ENCODE measurements at regions not wholly inside any gene's neighbourhood (a gene's known extent, or its start where the extent isn't known, plus 50 kb on each side); places are given as distances from the start of the nearest gene placed in this dataset.

DNA sequence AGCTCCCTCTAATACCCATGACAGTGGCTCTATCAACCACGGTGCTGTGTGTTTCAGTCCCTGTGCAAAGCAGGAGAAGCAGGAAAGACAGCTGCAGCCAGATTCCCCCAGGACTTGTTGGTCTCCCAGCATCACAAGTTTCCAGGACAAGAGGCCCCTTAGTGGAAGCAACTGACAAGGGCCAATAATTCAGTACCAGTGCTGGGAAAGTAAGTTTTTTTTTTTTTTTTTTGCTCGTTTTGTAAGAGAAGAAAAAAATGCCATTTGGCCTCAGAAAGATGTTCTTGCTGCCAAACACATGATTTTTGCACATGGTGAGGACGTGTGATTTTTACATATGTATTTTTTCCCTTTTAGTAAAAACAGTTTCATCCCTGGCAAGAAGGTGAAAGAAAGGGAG lies 284.2 kb upstream of the ZMIZ1 start:
- no peak overlapping the region for H3K27ac ChIP-seq
- H2AFZ ChIP-seq: no peak overlapping the region
- H3K4me1 ChIP-seq (replicated peaks; ENCODE audit: insufficient read depth): peaks cover 2% of the 10 kb centered on the region; the same call in 1 of the 2 replicates
- DNase-seq: no peak
- ChIA-PET CTCF (no interaction called here), POLR2A (ENCODE audit: unreplicated experiment) (no interaction called here)
- H3K4me2 ChIP-seq: no peak overlapping the region
- no TSS peak for BruUV-seq (replicated peaks)
- no peaks in the 10 kb centered on the region for H4K20me1 ChIP-seq (ENCODE audit: insufficient read depth)
- H3K36me3 ChIP-seq (ENCODE audit: low read depth): no peaks in the 10 kb centered on the region
- H3K79me2 ChIP-seq (ENCODE audit: low read depth): no peaks in the 10 kb centered on the region
- TF ChIP-seq EZH2 (IDR thresholded peaks at IDR 0.05; ENCODE audit: low read depth): no peak
- TF ChIP-seq, protein P1, sequence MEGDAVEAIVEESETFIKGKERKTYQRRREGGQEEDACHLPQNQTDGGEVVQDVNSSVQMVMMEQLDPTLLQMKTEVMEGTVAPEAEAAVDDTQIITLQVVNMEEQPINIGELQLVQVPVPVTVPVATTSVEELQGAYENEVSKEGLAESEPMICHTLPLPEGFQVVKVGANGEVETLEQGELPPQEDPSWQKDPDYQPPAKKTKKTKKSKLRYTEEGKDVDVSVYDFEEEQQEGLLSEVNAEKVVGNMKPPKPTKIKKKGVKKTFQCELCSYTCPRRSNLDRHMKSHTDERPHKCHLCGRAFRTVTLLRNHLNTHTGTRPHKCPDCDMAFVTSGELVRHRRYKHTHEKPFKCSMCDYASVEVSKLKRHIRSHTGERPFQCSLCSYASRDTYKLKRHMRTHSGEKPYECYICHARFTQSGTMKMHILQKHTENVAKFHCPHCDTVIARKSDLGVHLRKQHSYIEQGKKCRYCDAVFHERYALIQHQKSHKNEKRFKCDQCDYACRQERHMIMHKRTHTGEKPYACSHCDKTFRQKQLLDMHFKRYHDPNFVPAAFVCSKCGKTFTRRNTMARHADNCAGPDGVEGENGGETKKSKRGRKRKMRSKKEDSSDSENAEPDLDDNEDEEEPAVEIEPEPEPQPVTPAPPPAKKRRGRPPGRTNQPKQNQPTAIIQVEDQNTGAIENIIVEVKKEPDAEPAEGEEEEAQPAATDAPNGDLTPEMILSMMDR (conservative IDR thresholded peaks at IDR 0.05): no peak
- intact Hi-C loops (cut with micrococcal nuclease; ENCODE audit: unreplicated experiment): no loop called here
- H3K9me3 ChIP-seq (ENCODE audit: insufficient read depth, low read depth): no peaks in the 10 kb centered on the region
- no peaks in the 10 kb centered on the region for H3K27me3 ChIP-seq (ENCODE audit: insufficient read depth, low read depth)
- H3K4me3 ChIP-seq: no peak overlapping the region
- peaks cover 2% of the 10 kb centered on the region; the same call in 1 of the 2 replicates for H3F3A ChIP-seq (ENCODE audit: insufficient read depth, low read depth)
- no peaks in the 10 kb centered on the region for H3K9me2 ChIP-seq (ENCODE audit: insufficient read depth)

- ChIA-PET POLR2A (ENCODE audit: unreplicated experiment) (no interaction called here), CTCF (interaction anchor here (0.6 kb wide), 1 partner anchor 572 kb away, joined by 3 read pairs; no protein-coding TSS in a partner anchor)
- Histone ChIP-seq H3K4me3 (no peak overlapping the region), H3K4me2 (no peak overlapping the region), H3K36me3 (ENCODE audit: low read depth) (no peaks in the 10 kb centered on the region), H3K27me3 (ENCODE audit: insufficient read depth, low read depth) (no peaks in the 10 kb centered on the region), H3K27ac (no peak overlapping the region), H4K20me1 (ENCODE audit: insufficient read depth) (no peaks in the 10 kb centered on the region), H3F3A (ENCODE audit: insufficient read depth, low read depth) (no peaks in the 10 kb centered on the region), H3K9me2 (ENCODE audit: insufficient read depth) (no peaks in the 10 kb centered on the region), H3K9me3 (ENCODE audit: insufficient read depth, low read depth) (no peaks in the 10 kb centered on the region), H3K79me2 (ENCODE audit: low read depth) (no peaks in the 10 kb centered on the region), H2AFZ (no peak overlapping the region), H3K4me1 (replicated peaks; ENCODE audit: insufficient read depth) (no peaks in the 10 kb centered on the region)
- intact Hi-C loops (cut with micrococcal nuclease; ENCODE audit: unreplicated experiment): no loop called here
- DNase-seq: no peak
- TF ChIP-seq, protein P1 (conservative IDR thresholded peaks at IDR 0.05): no peak
- TF ChIP-seq EZH2 (IDR thresholded peaks at IDR 0.05; ENCODE audit: low read depth): no peak
- BruUV-seq (replicated peaks): no TSS peak
Measured at GRCh38 chr10:78785066-78785465, 283.7 kb upstream of the ZMIZ1 start.

DNA sequence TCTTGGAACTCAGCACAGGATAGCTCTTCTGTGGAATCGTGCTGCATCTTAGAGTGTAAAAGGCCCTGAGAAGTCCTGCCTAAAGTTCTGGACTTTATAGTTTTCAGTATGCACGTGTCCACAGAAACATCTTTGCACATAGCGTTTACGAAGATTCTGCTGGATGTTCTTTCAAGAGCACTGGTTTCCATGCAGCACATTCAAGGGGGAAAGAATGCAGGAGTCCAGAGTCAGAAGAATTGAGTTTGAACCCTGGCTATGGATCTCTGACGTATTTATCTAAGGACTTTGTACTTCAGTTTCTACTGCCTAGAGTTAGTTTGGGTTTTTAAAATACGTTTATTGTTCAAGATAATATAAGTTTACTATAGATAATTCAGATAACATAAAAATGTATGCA lies 282.8 kb upstream of the ZMIZ1 start:
- Histone ChIP-seq H2AFZ (no peak overlapping the region), H3K36me3 (ENCODE audit: low read depth) (no peaks in the 10 kb centered on the region), H3K27ac (no peak overlapping the region), H3K79me2 (ENCODE audit: low read depth) (no peaks in the 10 kb centered on the region), H3K9me3 (ENCODE audit: insufficient read depth, low read depth) (no peaks in the 10 kb centered on the region), H3K4me2 (no peak overlapping the region), H4K20me1 (ENCODE audit: insufficient read depth) (no peaks in the 10 kb centered on the region), H3K4me1 (replicated peaks; ENCODE audit: insufficient read depth) (no peaks in the 10 kb centered on the region), H3K27me3 (ENCODE audit: insufficient read depth, low read depth) (no peaks in the 10 kb centered on the region), H3F3A (ENCODE audit: insufficient read depth, low read depth) (no peaks in the 10 kb centered on the region), H3K9me2 (ENCODE audit: insufficient read depth) (no peaks in the 10 kb centered on the region), H3K4me3 (no peak overlapping the region)
- no peak for TF ChIP-seq EZH2 (IDR thresholded peaks at IDR 0.05; ENCODE audit: low read depth)
- TF ChIP-seq, protein P1 (conservative IDR thresholded peaks at IDR 0.05): no peak
- intact Hi-C loops (cut with micrococcal nuclease; ENCODE audit: unreplicated experiment): no loop called here
- DNase-seq: no peak
- ChIA-PET POLR2A (ENCODE audit: unreplicated experiment) (no interaction called here), CTCF (no interaction called here)
- BruUV-seq (replicated peaks): no TSS peak

Data from PC-9 (cell line).